ENCODE measurements at regions not wholly inside any gene's neighbourhood (a gene's known extent, or its start where the extent isn't known, plus 50 kb on each side); places are given as distances from the start of the nearest gene placed in this dataset.

DNA sequence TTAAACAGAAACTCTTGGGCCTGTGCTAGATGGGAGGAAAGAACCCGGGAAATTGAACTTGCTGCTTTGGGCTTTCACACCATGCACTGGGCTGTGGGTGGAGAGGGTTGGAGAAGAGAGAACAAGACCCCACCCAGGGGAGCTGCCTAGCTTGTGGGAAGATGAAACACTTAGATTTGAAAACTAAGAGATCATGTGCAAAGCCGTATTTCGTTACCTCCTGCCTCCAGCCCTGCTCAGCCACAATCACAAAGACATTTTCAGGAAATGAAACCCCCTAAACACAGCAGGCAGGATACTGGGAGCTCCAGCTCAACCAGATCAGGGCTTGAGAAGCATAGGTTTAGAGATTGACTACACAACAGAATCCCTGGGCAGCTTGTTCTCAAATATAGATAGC is 183.0 kb upstream of the C2CD4B start:
- no peak overlapping the region for H3K4me3 ChIP-seq (ENCODE audit: low read depth, low read length)
- ChIA-PET CTCF (no interaction called here), POLR2A (no interaction called here)
- no peak for TF ChIP-seq CTCF (IDR thresholded peaks at IDR 0.05; ENCODE audit: insufficient read depth, low read length, missing control alignments)
- DNase-seq (ENCODE audit: low read depth, low spot score) = no peak

- no peak overlapping the region for H3K4me3 ChIP-seq (ENCODE audit: low read depth, low read length)
- ChIA-PET CTCF (interaction anchor here (0.8 kb wide), 1 partner anchor 42 kb away, joined by 3 read pairs; no protein-coding TSS in a partner anchor), POLR2A (no interaction called here)
- no peak for TF ChIP-seq CTCF (IDR thresholded peaks at IDR 0.05; ENCODE audit: insufficient read depth, low read length, missing control alignments)
- no peak for DNase-seq (ENCODE audit: low read depth, low spot score)
Measured at GRCh38 chr15:62348623-62349022, 183.5 kb upstream of the C2CD4B start.

- DNase-seq (ENCODE audit: low read depth, low spot score) = no peak
- CTCF ChIA-PET = interaction anchor here (1.2 kb wide), 1 partner anchor 9 kb away, joined by 4 read pairs; no protein-coding TSS in a partner anchor
- no peak for TF ChIP-seq CTCF (IDR thresholded peaks at IDR 0.05; ENCODE audit: insufficient read depth, low read length, missing control alignments)
- H3K4me3 ChIP-seq (ENCODE audit: low read depth, low read length) = no peak overlapping the region
- POLR2A ChIA-PET = no interaction called here
Measured at GRCh38 chr15:62352817-62353216, 187.7 kb upstream of the C2CD4B start.

- no peak overlapping the region for H3K4me3 ChIP-seq (ENCODE audit: low read depth, low read length)
- TF ChIP-seq CTCF (IDR thresholded peaks at IDR 0.05; ENCODE audit: insufficient read depth, low read length, missing control alignments) = no peak
- POLR2A ChIA-PET = no interaction called here
- CTCF ChIA-PET = no interaction called here
- DNase-seq (ENCODE audit: low read depth, low spot score) = no peak
Measured at GRCh38 chr15:62357431-62357830, 192.3 kb upstream of the C2CD4B start.

DNA sequence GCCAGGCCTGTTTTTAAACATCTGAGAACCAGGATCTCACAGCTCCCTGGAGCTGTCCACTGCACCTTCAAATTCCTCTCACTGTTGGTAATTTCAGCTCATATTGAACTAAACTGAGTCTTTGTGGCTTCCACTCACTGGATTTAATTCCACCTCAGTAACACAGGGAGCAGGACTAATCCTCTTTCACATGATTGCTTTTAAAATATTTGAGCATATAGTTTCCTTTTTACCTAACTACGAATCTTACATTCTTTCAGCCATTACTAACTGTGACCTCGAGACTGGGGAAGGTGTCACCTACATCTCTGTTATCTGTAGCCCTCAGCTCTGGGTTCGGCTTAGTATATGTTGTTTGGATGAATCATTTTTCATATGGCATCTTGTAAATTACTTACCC is 194.3 kb upstream of the C2CD4B start:
- ChIA-PET POLR2A (no interaction called here), CTCF (no interaction called here)
- H3K4me3 ChIP-seq (ENCODE audit: low read depth, low read length) = no peak overlapping the region
- TF ChIP-seq CTCF (IDR thresholded peaks at IDR 0.05; ENCODE audit: insufficient read depth, low read length, missing control alignments) = no peak
- no peak for DNase-seq (ENCODE audit: low read depth, low spot score)

DNA sequence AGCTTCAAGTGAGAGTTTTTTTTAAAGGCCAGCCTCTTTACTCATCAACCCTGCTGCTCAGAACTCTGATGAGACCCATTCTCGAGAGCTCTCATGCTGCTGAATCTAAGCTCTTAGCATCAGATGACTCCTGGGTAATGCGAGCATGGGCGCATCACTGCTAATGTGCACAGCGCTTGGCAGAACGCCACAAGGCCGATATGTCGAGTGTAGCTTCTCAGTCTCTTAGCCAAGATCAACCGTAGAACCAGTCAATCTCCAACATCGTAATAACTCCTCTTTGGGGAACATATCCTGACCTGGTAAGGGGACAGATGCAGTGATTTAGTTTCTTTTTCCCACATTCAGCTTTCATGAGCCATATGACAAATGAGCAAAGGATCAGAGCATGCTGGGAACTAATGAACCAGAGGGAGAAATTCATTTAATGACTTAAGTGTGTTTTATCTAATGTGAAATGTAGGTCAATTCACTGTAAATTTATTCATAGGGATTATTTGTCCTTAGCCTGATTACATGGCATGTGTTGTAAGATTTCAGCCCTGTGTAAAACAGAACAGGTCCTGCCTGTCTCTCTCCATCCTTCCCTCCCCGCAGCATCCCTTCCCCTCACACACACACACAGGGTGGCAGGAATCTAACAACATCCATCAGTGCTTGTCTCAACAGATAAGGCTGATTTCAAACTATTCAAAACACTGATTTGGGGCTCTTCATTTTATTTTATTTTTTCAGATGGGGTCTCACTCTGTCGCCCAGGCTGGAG is 195.4 kb upstream of the C2CD4B start:
- H3K4me3 ChIP-seq (ENCODE audit: low read depth, low read length) = no peak overlapping the region
- ChIA-PET CTCF (no interaction called here), POLR2A (no interaction called here)
- no peak for DNase-seq (ENCODE audit: low read depth, low spot score)
- TF ChIP-seq CTCF (IDR thresholded peaks at IDR 0.05; ENCODE audit: insufficient read depth, low read length, missing control alignments) = no peak
